Esophagus squamous epithelium (tissue), 4 donors: ENCODE measurements at regions not wholly inside any gene's neighbourhood (a gene's known extent, or its start where the extent isn't known, plus 50 kb on each side); places are given as distances from the start of the nearest gene placed in this dataset.

Experiments used
- POLR2A ChIP-seq, 4 donors: fragments of 450-650 bp; IDR thresholded peaks; one replicate each; pipeline ENCODE4 v1.6.1; 2017; ENCODE audit warnings: antibody characterized with exemption in 4 of 4, mild to moderate bottlenecking in 4 of 4, moderate library complexity in 3 of 4
- TF ChIP-seq, protein P1 (sequence below), 6 experiments: fragments of 450-650 bp in 4 of 6; fragments of 200-600 bp in 2 of 6; sonication (generic) in 2 of 6; IDR thresholded peaks; one replicate each; pipeline ENCODE4 v1.5.1; 2016 to 2019; ENCODE audit warnings: antibody characterized with exemption in 6 of 6, mild to moderate bottlenecking in 4 of 6, moderate library complexity in 4 of 6

DNA sequence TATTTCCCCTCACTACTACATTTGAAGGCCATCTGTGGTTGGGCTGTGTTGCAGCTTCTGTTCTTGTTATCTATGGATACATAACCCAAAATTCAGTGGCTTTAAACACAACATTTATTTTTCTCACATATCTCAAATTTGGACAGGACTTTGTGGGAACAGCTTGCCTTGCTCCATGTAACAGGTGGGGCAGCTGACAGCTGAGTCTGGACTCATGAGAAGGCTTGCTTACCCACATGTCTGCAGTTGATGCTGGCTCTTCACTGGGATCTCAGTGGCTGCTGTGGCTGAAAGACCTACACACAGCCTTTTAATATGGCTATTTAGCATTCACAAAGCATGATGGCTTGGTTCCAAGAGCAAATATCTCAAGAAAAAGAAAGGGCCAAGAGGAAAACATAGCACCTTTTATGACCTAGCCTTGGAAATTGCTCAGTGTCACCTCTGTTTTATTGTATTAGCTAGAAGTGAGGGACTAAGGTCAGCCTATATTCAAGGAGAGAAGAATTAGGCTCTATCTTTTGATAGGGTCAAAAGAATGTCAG is 296.8 kb upstream of the ZNF521 start:
- TF ChIP-seq, protein P1, sequence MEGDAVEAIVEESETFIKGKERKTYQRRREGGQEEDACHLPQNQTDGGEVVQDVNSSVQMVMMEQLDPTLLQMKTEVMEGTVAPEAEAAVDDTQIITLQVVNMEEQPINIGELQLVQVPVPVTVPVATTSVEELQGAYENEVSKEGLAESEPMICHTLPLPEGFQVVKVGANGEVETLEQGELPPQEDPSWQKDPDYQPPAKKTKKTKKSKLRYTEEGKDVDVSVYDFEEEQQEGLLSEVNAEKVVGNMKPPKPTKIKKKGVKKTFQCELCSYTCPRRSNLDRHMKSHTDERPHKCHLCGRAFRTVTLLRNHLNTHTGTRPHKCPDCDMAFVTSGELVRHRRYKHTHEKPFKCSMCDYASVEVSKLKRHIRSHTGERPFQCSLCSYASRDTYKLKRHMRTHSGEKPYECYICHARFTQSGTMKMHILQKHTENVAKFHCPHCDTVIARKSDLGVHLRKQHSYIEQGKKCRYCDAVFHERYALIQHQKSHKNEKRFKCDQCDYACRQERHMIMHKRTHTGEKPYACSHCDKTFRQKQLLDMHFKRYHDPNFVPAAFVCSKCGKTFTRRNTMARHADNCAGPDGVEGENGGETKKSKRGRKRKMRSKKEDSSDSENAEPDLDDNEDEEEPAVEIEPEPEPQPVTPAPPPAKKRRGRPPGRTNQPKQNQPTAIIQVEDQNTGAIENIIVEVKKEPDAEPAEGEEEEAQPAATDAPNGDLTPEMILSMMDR (IDR thresholded peaks at IDR 0.05) = no peak
- no peak for TF ChIP-seq POLR2A (IDR thresholded peaks at IDR 0.05)
